Ecto neural progenitor cell (in vitro differentiated cells): ENCODE measurements at regions not wholly inside any gene's neighbourhood (a gene's known extent, or its start where the extent isn't known, plus 50 kb on each side); places are given as distances from the start of the nearest gene placed in this dataset.

Experiments used
- DNase-seq: peaks from one replicate; pipeline ENCODE4 v3.0.0-alpha.2; 2018; ENCODE audit warnings: low spot score

- DNase-seq = no peak
Measured at GRCh38 chr3:151992326-151993041, 119.0 kb downstream of the SUCNR1 start.

- no peak for DNase-seq
Measured at GRCh38 chr3:151995091-151995490, 121.6 kb downstream of the SUCNR1 start.

- no peak for DNase-seq
Measured at GRCh38 chr3:151998744-151999143, 125.3 kb downstream of the SUCNR1 start.

DNA sequence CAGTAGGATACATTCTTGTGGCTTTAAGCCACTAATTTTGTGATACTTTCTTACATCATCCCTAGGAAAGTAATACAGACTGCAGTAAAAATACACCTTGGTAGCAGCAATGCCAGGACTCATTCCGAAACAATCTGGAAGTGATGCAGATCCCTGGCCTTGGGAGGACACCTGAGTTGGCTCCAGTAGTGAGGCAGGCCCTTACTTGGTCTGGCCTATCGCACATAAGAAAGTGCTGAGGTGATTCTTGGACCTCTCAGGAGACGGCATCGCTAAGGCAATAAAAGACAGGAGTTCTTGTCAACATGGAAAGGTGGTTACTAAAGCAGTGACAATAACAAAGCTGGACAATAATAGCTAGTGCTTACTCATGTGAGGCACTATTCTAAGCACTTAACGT lies 126.5 kb downstream of the SUCNR1 start:
- no peak for DNase-seq

GRCh38 chr3:152011812-152012735 lies 138.6 kb downstream of the SUCNR1 start:
- DNase-seq = no peak

DNA sequence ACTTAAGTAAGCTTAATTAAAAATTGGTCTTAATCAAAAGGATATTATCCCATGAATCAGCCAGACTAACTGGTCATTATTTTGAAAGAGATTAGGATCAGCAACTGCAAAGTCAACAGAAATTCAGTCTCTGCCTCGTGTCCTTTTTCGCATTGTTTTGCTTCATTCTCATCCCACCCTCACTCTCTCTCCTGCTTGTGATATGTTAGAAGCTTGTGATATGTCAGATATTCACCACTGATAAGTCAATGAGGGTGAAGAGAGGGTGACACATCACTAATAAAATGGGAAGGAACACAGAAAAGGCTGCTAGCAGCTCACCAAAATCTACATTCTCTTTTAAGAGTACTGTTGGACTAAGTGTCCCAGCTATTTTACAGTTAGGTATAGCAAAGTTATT lies 146.1 kb downstream of the SUCNR1 start:
- no peak for DNase-seq

- DNase-seq = no peak
Measured at GRCh38 chr3:152021951-152022461, 148.6 kb downstream of the SUCNR1 start.

GRCh38 chr3:152026033-152026556 lies 152.7 kb downstream of the SUCNR1 start:
- DNase-seq = no peak

DNA sequence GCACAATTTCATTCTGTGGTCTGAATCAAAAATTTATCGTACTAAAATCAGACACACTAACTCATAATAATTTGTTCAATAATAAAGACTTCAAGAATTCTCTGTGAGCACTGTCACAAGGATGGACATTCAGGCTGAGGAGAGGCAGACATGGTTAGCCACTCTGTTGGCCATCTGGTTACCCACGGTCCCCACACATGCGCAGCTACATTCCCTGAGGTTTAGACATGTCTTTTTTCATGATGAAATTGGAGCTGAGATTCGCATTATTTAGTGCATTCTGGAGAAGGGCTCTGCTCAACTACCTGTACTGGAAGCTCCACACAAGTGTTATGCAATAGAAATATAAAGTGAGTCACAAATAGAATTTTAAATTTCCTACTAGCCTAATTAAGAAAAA lies 156.9 kb downstream of the SUCNR1 start:
- no peak for DNase-seq

- DNase-seq = no peak
Measured at GRCh38 chr3:152031321-152031720, 157.9 kb downstream of the SUCNR1 start.

- DNase-seq = no peak
Measured at GRCh38 chr3:152037297-152037696, 163.9 kb downstream of the SUCNR1 start.

GRCh38 chr3:152037953-152038352 lies 164.5 kb downstream of the SUCNR1 start:
- no peak for DNase-seq

GRCh38 chr3:152038490-152038889 lies 165.0 kb downstream of the SUCNR1 start:
- DNase-seq = no peak

DNA sequence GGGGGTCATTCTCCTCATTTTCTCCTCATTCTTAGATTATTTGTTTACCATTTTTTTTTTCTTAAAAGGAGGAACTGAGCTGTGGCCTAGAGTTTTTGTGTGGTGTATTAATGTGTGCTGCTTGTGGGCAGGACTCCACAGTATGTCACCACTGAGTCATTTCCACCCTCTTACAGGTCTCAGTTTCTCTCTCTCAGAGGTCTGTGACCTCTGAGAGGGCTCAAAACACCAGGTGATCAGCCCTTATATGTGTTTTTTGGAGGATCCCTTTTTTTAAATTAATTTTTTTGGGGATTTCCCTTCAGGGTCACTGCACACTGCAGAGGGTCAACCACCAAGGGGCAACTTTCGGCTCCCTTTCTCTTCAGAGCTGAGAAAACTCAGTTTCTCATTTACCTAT lies 166.4 kb downstream of the SUCNR1 start:
- no peak for DNase-seq

DNA sequence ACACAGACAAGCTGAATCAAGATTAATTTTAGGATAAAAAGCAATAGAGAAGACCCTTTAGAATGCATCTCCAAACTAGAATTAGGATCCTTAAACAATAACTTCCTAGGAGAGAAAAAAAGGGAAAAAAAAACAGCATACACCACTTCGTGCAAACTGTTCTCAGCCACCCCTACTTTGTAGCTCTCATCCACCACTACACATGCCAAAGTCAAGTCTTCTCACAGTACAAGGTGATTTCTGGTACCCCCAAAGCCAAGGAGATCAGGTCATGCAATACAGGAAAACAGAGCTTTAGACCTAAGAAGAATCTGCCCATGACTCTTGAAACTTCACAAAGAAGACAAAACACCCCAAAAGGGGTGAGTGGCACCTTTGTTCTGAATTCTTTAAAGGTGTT lies 166.9 kb downstream of the SUCNR1 start:
- no peak for DNase-seq

GRCh38 chr3:152043620-152044019 lies 170.2 kb downstream of the SUCNR1 start:
- no peak for DNase-seq

GRCh38 chr3:152046280-152046679 lies 172.8 kb downstream of the SUCNR1 start:
- no peak for DNase-seq

DNA sequence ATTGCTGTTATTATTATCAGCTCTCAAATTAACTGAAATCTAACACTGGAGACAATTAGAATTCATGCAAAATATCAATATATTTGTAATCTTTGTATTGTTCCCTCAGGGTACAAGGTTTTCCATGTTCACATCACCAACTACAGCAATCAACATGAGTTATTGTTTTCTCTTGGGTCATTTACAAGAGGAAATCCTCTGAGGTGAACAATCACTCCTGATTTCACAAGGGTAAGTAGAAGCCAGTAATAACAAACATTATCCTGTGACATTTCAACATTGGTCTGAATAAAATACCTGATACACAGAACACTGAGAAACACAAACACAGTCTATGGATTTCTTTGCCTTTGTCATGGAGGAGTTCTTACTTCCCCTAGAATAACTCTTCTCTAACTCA lies 174.0 kb downstream of the SUCNR1 start:
- DNase-seq = no peak

DNA sequence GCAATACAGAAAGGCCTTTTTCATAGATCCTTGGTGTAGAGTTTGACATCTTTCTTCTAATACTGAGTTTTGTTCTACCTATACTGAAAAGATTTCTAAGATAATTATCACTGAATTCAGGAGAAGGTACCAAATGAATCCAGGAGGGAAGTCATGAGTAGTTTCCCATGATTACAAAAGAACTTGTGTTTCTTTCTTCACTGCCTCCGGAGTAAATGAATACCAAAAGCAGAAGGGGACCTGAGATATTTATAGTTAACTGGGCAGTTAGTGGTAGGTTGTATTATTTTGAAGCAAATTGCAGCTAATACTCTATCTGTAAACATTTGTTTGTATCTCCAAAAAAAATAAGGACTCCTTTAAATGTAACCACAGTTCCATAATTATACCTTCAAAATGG lies 175.4 kb downstream of the SUCNR1 start:
- no peak for DNase-seq

DNA sequence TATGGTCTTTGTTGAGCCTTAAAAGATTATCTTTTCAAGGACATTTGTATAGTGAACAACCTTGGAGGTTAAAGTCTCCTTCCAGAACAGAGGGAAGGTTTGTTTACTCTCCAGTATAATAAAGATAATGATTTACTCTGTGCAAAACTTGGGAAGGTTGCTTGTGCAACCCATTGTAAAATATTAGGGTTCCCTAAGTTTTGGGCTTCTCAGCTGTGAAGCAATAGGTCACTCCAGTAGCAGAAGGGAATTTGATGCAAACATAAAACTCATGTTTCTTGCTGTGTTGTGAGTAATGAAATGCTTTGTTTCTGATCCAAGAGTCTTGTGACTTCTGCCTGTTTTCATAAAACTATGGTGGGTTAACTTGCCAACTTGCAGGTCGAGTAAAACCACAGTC lies 177.5 kb downstream of the SUCNR1 start:
- no peak for DNase-seq

GRCh38 chr3:152051501-152052404 lies 178.3 kb downstream of the SUCNR1 start:
- no peak for DNase-seq

DNA sequence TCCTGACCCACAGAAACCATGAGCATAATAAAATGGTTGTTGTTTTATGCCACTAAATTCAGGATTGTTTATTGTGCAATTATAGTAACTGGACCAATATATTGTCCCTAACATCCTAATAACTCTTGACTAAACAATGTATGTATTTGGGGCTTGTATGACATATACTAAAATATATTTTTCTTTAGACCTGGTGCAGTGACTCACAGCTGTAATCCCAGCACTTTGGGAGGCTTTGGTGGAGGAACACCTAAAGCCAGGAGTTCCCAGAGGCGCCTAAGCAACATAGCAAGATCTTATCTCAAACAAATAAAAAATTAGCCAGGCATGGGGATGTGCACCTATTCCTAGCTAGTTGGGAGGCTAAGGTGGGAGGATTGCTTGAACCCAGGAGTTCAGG lies 180.4 kb downstream of the SUCNR1 start:
- no peak for DNase-seq
